Stimulated activated CD4-positive, alpha-beta T cell treated with anti-CD3 and anti-CD28 coated beads, TNF-alpha, amount 100 ng/mL, for 4 hours (primary cell): ENCODE measurements at regions not wholly inside any gene's neighbourhood (a gene's known extent, or its start where the extent isn't known, plus 50 kb on each side); places are given as distances from the start of the nearest gene placed in this dataset.
"Not testable (repeated sequence)": the region's sequence is repeated elsewhere in the genome, so short reads cannot be mapped to it uniquely, and the experiment has no call there.

ENCODE experiments used
- DNase-seq, 3 experiments: peaks; one replicate each; pipeline ENCODE4 v3.0.0-alpha.2; 2020; ENCODE audit warnings: low read depth in 3 of 3

DNA sequence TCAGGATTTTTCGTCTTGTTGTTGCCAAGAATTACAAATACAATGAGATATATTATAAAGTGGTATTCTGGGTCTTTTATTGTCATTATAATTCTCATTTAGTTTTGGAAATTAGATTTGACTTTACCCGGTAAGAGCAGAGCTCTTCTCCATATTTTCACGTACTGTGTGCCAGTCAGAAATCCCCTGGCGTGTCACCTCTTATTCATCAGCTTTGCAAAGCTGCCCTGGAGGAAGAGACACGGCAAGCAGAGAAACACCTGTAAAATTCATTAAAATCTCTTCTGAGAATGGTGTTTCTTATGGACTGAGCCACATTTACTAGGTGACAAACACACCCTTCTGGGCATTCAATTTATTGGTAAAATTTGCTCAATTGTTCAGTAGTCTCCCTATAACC is 440.4 kb downstream of the HINT1 start:
- DNase-seq: no peak

DNA sequence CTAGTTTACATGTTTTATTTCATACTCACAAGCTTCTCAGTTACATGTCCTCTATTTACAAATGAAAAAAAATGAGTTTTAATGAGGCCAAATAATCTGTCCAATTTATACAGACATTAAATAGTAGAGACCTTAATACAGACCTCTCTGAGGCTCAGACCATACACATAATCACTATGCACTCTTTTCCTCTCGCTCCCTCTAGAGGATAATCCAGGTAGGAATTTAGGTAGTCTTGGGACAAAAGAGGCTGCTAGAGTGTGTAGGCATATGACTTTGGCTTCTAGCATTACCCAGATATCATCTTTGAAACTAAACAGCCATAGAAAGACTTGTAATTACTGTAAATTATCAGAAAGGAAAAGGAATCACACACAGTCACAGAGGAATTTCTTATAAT is 444.7 kb downstream of the HINT1 start:
- DNase-seq: no peak

DNA sequence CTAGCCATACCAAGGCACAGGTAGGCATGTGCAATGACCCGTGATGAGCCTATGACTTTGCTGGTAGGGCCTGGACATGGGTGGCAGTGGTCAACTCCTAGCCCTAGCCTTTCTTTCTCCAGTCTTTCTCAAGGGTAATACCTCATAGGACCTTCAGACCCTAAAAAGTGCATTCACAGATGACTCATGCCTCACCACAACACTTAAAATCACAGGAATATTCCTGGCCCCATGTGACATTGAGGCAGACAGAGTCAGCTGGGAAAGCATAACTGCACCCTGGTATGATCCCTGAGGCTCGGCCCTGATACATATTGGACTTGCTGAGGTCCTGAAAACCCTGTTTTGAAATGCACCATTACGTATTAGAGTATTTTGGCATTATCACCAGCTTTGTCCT is 449.5 kb downstream of the HINT1 start:
- DNase-seq: no peak

DNA sequence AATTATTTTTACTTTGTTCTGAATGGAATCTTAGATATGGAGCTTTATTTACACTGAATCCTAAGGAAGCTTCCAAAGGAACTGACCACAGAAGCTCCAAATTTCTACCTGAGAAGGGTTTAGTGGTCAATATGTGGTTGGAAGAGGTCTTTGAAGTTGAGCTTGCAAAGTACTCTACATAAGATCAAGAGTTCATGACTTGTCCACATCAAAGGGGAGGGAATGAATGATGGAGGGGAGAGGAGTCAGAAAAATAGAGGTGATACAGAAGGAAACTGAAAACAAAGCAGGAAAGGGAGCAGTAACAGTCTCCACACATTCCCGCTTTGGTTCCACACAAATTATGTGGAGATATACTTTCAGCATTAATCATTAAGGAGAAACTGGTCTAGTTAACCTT is 450.9 kb downstream of the HINT1 start:
- DNase-seq: no peak

DNA sequence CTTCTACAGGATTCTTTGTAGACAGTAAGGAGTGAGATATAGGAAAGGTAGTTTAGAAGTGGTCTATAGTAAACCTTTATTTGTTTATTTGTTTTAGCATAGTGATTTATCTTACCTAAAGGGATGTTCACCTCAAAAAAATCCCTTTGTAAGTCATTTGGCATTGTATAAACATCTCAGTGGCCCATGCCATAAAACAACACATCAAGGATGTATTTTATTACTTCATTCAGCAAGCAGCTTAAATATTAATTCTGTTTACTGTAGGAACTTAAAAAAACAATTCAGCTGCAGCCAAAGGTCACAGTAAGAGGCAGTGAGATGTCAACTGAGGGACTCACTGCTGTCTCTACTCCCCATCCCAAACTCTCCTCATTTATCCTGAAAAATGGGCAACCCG is 452.7 kb downstream of the HINT1 start:
- no peak for DNase-seq

DNA sequence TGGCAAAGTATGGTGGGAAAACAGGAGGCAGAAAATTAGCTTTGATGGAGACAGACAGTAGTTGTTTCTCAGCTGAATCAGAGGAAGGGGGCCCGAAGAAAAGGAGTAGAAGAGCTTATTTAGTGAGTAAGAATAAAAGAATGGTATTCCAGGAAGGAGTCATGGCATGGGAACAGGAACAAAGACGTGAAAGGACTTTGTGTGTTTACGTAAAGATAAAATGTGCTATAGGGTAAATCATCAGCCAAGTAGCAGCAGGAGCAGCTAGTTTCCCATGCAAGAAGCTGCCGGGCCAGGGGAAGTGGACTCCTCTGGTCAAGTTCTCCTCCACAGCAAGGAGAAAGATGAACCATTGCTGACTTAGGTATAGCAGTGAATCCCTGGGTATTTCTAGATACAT is 454.5 kb downstream of the HINT1 start:
- no peak for DNase-seq

DNA sequence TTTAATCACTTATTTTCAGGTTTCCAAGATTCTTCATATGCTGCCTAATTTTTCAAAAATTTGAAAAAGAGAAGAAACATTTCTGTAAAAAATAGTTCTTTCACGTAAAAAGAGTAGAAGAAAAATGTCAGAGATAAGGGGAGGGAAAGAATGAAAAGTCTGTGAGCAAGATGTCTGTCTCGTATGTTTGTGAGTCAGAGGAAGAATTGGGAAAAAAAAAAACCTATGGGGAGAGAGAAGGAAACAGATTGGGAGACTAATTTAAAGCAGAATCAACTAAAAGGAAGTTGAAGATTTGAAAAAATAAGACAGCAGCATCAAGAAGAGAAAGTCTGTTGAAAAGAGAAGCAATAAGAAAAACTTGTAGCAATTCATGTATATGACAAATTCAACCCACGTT is 456.3 kb downstream of the HINT1 start:
- no peak for DNase-seq

DNA sequence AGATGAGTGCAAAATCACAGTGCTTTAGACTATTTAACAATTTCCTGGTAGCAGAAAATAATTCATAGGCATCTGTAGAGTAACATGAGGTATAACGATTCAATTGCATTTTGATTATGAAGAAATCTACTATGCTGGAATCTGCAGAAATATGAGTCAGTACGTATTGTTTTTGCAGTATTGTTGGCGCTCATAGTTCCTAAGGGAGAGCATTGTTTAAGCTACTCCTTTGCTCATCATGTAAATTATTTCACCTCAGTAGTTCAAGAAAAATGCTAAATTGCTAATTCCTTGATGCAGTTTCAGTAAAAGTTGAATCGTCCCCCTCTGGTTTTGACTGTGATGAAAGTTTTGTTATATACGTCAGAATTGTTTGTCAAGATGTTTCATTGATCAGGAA is 458.4 kb downstream of the HINT1 start:
- no peak for DNase-seq

DNA sequence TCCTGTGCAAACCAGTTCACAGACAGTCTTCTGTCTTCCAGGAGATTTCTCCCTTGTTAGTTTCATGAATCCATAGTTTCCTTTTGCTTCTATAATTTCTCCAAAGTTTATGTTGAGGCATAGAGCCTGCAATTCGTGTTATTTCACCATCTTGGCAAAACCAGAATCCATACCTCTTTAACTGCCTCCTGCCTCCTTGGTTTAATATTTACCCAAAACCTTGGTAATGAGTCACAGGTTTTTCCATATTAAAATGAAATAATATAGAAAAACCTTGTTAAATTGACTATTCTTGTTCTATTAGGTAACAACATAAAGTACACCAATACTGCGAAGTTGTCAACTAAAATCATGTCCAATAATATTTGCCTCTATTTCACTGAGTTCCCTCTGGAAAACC is 459.7 kb downstream of the HINT1 start:
- no peak for DNase-seq

DNA sequence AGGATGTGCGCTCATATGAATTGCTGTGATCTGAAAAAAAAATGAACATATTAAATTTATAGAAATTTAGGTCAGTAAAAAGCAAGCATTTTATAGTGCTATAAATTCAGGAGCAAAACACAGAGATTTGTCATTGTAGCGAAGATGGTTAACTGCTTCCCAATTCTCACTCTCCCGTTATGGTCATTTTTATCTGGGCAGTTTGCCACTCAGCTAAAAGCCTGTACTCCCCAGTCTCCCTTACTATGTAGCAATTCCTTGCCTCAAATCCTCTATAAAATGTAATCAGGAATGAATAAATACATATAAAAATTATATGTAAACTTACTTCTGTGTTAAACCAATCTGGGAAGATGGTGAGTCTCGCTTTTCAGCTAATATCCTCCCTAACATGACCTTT is 471.5 kb downstream of the HINT1 start:
- no peak for DNase-seq

DNA sequence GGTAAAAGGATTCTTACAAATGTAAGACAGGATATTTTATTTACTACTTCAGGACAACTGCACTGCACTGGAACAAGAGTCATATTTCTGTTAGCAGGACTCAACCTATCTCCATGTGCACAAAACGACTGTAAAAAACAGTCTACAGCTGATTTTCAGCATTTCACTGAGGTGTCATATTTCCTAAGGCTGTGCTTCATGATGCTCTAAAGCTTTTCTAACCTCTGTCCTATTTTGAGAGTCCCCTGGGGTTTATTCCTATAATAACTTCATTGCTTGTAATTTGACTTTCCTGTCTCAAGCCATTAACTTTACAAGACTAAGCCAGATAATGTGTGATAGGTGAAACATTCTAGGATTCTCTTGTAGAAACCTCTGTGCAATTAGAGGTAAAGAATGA is 472.3 kb downstream of the HINT1 start:
- DNase-seq: no peak

DNA sequence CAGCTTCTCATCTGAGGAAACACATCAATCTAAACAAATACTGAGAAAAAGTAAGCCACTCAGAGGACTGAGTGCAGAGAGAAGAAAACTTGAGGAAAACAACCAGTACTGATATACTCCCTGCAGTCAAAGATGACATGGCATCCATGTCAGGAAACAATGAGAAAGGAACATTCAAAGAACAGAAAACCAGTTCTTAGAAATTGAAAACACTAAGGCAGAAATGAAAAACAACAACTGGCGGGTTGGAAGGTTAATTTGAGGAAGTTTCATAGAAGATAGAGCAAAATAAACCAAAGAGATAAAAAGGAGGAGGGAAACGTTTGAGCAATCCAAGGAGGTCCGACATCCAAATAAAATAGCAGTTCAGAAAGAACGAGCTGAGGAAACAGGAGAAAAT is 475.2 kb downstream of the HINT1 start:
- DNase-seq: no peak

DNA sequence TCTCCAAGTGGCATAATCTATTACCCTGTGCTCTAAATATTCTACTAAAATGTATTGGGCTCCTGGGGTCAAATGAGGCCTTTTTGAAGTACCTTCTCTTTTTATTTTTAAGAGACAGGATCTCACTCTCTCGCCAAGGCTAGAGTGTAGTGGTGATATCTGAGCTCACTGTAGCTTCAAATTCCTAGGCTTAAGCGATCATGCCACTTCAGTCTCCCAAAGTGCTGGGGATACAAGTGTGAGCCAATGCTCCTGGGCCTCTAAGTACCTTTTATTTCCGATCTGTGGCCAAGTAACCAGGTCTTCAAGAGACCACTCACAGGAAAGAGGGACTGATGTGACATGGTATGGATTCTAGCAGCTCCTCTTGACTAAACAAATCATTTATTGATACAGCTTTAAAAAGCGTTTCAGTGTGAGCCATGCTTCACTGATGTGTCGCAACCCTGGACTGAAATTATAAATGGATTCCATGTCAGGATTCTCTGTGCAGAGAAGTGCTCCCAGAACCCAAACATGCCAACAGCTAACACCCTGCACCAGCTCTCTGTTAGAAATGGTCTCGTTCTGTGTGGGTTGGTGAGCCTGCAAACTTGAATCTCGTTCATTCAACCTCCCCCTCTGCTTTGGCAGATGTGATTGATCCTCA is 477.8 kb downstream of the HINT1 start:
- no peak for DNase-seq

DNA sequence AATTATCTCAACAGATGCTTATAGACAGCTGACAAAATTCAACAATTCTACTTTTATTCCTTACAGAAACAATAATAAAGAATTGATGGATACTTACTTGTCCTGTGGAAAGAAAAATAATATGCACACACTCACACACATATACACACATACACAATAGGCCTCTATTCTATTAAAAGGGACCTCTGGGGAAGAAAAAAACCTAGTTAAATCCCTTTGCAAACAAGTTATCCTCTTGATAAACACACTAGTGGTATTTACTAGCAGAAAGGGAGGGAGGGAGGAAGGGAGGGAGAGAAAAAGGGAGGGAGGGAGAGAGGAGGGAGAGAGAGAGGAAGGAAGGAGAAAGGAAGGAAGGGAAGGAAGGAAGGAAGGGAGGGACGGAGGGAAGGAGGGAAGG is 486.4 kb downstream of the HINT1 start:
- DNase-seq: no peak

DNA sequence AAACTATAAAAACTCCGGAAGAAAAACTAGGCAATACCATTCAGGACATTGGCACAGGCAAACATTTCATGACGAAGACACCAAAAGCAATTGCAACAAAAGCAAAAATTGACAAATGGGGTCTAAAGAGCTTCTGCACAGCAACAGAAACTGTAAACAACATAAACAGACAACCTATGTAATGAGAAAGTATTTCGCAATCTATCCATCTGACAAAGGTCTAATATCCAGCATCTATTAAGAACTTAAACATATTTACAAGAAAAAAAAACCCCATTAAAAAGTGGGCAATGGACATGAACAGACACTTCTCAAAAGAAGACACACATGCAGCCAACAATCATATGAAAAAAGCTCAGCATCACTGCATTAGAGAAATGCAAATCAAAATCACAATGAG is 498.6 kb downstream of the HINT1 start:
- DNase-seq: no peak

DNA sequence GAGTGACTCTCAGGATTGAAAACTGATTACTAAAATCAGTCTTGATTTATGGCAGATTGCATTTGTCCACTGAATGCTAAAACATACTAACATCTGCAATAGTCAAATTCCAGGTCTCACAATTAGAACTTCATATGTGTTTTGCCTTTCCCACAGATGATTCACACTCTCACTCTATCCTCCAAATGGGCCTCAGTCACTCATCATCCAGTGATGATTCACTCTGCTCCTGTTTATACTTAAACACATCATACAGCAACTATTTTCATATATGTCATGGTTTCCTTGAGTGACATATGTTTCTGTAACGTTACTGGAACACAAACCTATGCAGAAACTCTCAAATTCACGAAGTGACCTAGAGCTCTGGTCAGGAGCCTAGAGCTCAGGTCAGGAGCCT is 512.9 kb downstream of the HINT1 start:
- DNase-seq: no peak

DNA sequence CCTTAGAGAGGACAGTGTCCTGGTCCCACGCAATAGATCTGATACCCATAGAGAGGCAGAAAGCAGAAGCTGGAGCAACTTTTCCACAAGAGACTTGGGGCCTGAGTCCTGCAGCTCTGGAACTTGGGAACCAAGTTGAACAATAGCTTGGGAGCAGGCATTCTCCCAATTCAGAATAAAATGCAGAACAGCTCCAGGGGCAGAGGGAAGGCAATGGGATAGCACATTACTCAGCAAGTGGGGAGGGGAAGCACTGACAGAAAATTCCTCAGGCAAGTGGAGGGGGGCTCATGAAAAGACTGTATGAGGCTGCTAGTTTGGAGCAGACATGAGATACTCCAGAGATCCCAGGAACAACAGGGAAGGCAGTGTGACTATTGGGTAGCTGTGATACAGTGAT is 513.6 kb downstream of the HINT1 start:
- no peak for DNase-seq

DNA sequence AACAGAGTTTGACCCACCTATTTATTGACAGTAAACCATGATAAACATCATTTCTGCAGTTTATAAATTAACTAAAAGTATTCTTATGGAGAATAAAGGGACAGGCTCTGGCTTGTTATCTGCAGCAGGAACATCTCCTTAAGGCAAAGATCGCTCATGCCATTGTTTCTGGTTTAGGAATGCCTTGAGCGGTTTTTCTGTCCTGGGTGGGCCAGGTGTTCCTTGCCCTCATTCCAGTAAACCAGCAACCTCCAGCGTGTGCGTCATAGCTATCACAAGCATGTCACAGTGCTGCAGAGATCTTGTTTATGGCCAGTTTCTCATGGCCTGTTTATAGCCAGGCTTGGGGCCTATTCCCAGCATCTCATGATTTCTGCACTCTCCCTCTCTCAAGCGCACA is 521.7 kb downstream of the HINT1 start:
- no peak for DNase-seq

DNA sequence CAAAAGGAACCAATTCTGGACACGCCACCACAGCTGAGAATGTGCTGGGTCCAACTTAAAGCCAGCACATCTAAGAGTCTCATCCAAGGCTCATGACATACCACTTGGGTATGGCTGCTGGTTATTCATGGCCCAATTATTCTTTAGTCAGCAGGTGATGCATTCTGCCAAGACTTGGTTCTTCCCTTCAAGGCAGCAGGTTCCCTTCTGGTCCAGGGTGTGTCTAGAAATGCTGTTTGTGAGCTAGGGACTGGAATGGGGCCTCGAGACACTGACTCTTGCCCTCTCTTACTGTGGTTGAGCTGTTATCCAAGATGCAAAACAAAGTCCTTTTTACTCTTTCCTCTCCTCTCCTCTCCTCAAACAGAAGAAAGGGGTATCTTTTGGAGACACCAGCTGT is 522.6 kb downstream of the HINT1 start:
- DNase-seq: no peak

DNA sequence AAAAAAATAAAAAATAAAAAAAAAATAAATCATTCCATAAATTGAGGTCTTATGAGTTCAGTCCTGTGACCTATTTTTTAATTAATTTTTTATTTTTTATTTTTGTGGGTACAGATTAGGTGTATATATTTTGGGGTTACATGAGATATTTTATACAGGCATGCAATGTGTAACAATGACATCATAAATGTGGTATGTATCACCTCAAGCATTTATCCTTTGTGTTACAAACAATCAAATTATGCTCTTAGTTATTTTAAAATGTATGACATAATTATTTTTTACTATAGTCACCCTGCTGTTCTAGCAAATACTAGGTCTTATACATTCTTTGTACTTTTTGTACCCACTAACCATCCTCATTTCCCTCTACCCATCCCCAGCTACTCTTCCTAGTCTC is 537.9 kb downstream of the HINT1 start:
- DNase-seq: no peak

DNA sequence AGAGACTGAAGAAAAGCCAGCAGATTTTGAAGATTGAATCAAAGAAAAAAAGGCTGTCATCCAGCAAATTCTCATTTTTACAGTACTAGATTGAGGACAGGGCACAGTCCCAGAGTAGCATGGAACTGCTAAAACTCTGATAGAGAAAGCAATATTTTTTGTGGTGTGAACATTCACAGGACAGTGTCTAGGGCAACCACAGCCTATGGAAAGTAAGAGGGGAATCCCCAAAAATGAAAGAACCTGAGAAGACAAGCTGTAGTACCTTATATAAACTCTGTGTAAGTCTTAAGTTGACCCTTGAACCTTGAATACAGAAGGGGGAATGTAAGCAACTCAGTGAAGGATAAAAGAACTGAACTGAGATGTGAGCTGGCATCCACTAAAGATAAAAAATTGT is 540.3 kb downstream of the HINT1 start:
- DNase-seq: no peak

DNA sequence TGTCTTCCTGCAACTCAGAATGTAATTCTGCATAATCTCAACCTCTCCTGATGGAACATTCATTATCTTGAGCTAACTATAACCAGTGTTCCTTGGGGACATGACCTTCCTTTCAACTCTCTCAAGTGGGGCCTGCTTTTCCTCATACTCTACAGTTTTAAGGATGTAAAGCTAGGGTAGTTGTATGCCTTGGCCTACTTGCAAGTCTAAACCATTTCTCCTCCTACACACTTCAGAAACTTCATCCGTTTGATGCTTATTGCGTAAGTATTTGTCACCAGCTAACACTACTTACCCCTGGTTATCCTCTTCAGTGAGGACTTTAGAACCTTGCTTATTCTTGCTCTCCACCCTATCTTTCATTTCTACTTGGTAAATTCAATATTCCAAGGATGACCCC is 548.9 kb downstream of the HINT1 start:
- DNase-seq: no peak

DNA sequence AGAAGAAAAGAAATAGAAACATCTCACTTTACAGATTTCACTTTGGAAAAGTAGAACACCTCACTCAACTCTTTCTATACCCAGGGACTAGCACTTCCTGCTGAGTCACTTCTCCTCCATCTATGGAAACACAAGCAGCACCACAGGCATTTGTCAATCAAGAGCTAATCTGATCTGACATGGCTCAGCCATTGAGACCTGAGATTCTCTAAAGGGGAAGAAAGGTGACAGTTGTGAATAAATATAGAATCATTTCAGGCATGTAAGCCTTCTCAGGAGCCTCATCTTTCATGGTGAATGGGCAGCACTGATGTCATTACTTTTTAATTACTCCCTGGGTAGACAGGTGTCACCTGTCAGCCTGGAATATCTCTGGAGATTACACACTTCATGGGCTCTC is 559.8 kb downstream of the HINT1 start:
- no peak for DNase-seq

DNA sequence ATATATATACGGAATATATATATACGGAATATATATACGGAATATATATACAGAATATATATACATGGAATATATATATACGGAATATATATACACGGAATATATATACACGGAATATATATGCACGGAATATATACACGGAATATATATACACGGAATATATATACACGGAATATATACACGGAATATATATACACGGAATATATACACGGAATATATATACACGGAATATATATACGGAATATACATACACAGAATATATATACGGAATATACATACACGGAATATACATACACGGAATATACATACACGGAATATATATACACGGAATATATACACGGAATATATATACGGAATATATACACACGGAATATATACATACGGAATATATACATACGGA is 568.4 kb downstream of the HINT1 start:
- DNase-seq: not testable (repeated sequence)

DNA sequence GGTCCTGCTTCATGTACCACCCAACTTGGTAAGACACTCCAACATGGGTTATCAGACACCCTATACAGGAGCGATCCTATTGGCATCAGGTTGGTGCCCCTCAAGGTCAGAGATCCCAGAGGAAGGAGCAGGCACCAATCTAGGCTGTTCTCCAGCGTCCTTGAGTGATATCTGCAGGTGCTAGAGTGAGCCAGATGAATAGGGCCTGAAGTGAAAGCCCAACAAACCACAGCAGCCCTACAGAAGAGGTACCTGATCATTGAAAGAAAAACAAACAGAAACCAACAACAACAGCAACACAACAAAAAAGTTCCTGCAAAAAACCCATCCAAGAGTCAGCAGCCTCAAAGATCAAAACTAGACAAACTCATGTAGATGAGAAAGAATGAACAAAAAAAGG is 584.8 kb downstream of the HINT1 start:
- no peak for DNase-seq
